Spleen (tissue), 7 donors: ENCODE measurements at regions not wholly inside any gene's neighbourhood (a gene's known extent, or its start where the extent isn't known, plus 50 kb on each side); places are given as distances from the start of the nearest gene placed in this dataset.
"Not testable (repeated sequence)": the region's sequence is repeated elsewhere in the genome, so short reads cannot be mapped to it uniquely, and the experiment has no call there.

Experiments
- CTCF ChIP-seq, 11 experiments: fragments of 200-600 bp in 7 of 11; fragments of 450-650 bp in 4 of 11; sonication (generic) in 4 of 11; IDR thresholded peaks in 8 of 11; conservative IDR thresholded peaks in 3 of 11; 1 replicate in 7 of 11; 2 replicates in 4 of 11; pipeline versions ENCODE4 v1.4.0 to v1.8.0; 2016 to 2021; ENCODE audit warnings: antibody characterized with exemption in 11 of 11, inconsistent platforms in 4 of 11, mild to moderate bottlenecking in 1 of 11
- POLR2A ChIP-seq, 3 donors: fragments of 450-650 bp; IDR thresholded peaks; one replicate each; pipeline ENCODE4 v1.5.1; 2017; ENCODE audit warnings: antibody characterized with exemption in 3 of 3, mild to moderate bottlenecking in 1 of 3
- POLR2AphosphoS5 ChIP-seq, 3 donors: sonication (generic); formaldehyde crosslinking; IDR thresholded peaks; one replicate each; pipeline ENCODE4 v1.5.1; 2017; ENCODE audit warnings: antibody characterized with exemption in 3 of 3
- donor health status: DM: no; HTN: no; CAD: no; lungs with moderate emphysema.
- donor health status: DM: no; HTN: no; CAD: no.
- donor health status: DM: no; HTN: no; CAD: no.

GRCh38 chr16:88161623-88162275, 210.5 kb downstream of the BANP start:
- not testable (repeated sequence) for TF ChIP-seq POLR2AphosphoS5 (IDR thresholded peaks at IDR 0.05); CTCF (IDR thresholded peaks at IDR 0.05 in 8 of 11, conservative IDR thresholded peaks at IDR 0.05 in 3 of 11); POLR2A (IDR thresholded peaks at IDR 0.05)
